ENCODE measurements at regions not wholly inside any gene's neighbourhood (a gene's known extent, or its start where the extent isn't known, plus 50 kb on each side); places are given as distances from the start of the nearest gene placed in this dataset.

DNA sequence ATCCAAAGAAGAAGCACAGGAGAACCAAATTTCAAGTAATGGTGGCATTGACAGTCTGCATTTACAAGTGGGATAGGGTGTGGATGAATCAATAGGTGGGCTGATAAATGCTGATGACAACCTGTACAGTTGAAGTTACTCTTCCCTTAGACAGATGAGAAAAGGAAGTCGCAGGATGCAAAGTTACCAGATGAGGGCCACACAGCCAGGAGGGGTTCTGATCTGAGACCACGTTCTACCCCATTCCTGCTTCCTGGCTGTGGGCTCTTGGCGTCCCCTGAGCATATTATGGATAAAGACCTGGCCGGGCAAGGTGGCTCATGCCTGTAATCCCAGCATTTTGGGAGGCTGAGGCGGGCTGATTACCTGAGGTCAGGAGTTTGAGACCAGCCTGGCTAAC is 104.6 kb downstream of the EOMES start (continued):
- TF ChIP-seq, protein P1, sequence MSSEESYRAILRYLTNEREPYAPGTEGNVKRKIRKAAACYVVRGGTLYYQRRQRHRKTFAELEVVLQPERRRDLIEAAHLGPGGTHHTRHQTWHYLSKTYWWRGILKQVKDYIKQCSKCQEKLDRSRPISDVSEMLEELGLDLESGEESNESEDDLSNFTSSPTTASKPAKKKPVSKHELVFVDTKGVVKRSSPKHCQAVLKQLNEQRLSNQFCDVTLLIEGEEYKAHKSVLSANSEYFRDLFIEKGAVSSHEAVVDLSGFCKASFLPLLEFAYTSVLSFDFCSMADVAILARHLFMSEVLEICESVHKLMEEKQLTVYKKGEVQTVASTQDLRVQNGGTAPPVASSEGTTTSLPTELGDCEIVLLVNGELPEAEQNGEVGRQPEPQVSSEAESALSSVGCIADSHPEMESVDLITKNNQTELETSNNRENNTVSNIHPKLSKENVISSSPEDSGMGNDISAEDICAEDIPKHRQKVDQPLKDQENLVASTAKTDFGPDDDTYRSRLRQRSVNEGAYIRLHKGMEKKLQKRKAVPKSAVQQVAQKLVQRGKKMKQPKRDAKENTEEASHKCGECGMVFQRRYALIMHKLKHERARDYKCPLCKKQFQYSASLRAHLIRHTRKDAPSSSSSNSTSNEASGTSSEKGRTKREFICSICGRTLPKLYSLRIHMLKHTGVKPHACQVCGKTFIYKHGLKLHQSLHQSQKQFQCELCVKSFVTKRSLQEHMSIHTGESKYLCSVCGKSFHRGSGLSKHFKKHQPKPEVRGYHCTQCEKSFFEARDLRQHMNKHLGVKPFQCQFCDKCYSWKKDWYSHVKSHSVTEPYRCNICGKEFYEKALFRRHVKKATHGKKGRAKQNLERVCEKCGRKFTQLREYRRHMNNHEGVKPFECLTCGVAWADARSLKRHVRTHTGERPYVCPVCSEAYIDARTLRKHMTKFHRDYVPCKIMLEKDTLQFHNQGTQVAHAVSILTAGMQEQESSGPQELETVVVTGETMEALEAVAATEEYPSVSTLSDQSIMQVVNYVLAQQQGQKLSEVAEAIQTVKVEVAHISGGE (CRISPR knock-in tag; IDR thresholded peaks at IDR 0.05) = no peak
- TF ChIP-seq, protein P2, sequence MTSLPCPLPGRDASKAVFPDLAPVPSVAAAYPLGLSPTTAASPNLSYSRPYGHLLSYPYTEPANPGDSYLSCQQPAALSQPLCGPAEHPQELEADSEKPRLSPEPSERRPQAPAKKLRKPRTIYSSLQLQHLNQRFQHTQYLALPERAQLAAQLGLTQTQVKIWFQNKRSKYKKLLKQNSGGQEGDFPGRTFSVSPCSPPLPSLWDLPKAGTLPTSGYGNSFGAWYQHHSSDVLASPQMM (CRISPR knock-in tag; IDR thresholded peaks at IDR 0.05) = no peak
- TF ChIP-seq FOXK2 (conservative IDR thresholded peaks at IDR 0.05 in 1 of 2, IDR thresholded peaks at IDR 0.05 in 1 of 2; ENCODE audit: low read depth in 2 of 2) (no peak), ETS2 (tag; IDR thresholded peaks at IDR 0.05; ENCODE audit: borderline replicate concordance, poor library complexity, severe bottlenecking) (no peak), MTF1 (CRISPR knock-in tag; IDR thresholded peaks at IDR 0.05; ENCODE audit: borderline replicate concordance) (no peak), LARP7 (IDR thresholded peaks at IDR 0.05) (no peak), C11orf30 (IDR thresholded peaks at IDR 0.05; ENCODE audit: low read depth) (no peak), NFRKB (IDR thresholded peaks at IDR 0.05; ENCODE audit: low read depth) (no peak), HMG20B (CRISPR knock-in tag; IDR thresholded peaks at IDR 0.05) (no peak)
- TF ChIP-seq, protein P3, sequence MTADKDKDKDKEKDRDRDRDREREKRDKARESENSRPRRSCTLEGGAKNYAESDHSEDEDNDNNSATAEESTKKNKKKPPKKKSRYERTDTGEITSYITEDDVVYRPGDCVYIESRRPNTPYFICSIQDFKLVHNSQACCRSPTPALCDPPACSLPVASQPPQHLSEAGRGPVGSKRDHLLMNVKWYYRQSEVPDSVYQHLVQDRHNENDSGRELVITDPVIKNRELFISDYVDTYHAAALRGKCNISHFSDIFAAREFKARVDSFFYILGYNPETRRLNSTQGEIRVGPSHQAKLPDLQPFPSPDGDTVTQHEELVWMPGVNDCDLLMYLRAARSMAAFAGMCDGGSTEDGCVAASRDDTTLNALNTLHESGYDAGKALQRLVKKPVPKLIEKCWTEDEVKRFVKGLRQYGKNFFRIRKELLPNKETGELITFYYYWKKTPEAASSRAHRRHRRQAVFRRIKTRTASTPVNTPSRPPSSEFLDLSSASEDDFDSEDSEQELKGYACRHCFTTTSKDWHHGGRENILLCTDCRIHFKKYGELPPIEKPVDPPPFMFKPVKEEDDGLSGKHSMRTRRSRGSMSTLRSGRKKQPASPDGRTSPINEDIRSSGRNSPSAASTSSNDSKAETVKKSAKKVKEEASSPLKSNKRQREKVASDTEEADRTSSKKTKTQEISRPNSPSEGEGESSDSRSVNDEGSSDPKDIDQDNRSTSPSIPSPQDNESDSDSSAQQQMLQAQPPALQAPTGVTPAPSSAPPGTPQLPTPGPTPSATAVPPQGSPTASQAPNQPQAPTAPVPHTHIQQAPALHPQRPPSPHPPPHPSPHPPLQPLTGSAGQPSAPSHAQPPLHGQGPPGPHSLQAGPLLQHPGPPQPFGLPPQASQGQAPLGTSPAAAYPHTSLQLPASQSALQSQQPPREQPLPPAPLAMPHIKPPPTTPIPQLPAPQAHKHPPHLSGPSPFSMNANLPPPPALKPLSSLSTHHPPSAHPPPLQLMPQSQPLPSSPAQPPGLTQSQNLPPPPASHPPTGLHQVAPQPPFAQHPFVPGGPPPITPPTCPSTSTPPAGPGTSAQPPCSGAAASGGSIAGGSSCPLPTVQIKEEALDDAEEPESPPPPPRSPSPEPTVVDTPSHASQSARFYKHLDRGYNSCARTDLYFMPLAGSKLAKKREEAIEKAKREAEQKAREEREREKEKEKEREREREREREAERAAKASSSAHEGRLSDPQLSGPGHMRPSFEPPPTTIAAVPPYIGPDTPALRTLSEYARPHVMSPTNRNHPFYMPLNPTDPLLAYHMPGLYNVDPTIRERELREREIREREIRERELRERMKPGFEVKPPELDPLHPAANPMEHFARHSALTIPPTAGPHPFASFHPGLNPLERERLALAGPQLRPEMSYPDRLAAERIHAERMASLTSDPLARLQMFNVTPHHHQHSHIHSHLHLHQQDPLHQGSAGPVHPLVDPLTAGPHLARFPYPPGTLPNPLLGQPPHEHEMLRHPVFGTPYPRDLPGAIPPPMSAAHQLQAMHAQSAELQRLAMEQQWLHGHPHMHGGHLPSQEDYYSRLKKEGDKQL (CRISPR knock-in tag; IDR thresholded peaks at IDR 0.05; ENCODE audit: borderline replicate concordance) = no peak
